GM12874 (cell line): ENCODE measurements at regions not wholly inside any gene's neighbourhood (a gene's known extent, or its start where the extent isn't known, plus 50 kb on each side); places are given as distances from the start of the nearest gene placed in this dataset.

Experiments used
- CTCF ChIP-seq: IDR thresholded peaks from 2 replicates; pipeline ENCODE4 v1.5.1; 2011; ENCODE audit warnings: low read depth, mild to moderate bottlenecking, control low read depth, low read length, moderate library complexity; ENCODE audit not compliant: insufficient read depth

- TF ChIP-seq CTCF, result no peak
These were observed 132.5 kb upstream of the FMR1 start for GRCh38 chrX:147779173-147779572.

- no peak for TF ChIP-seq CTCF
These were observed 129.9 kb upstream of the FMR1 start for GRCh38 chrX:147781844-147782243.

- no peak for TF ChIP-seq CTCF
These were observed 122.9 kb upstream of the FMR1 start for GRCh38 chrX:147788641-147789350.

- no peak for TF ChIP-seq CTCF
These were observed 111.1 kb upstream of the FMR1 start for GRCh38 chrX:147800663-147801062.

- TF ChIP-seq CTCF, result peak; percentile 25; the same call in 1 of the 2 replicates
These were observed 107.8 kb upstream of the FMR1 start for GRCh38 chrX:147803948-147804347.

- TF ChIP-seq CTCF, result no peak
These were observed 99.9 kb upstream of the FMR1 start for GRCh38 chrX:147811803-147812202.

GRCh38 chrX:147827070-147827469 lies 84.6 kb upstream of the FMR1 start:
- no peak for TF ChIP-seq CTCF

GRCh38 chrX:147828719-147829118 lies 83.0 kb upstream of the FMR1 start:
- no peak for TF ChIP-seq CTCF
